COLO668 (cell line): ENCODE measurements at regions not wholly inside any gene's neighbourhood (a gene's known extent, or its start where the extent isn't known, plus 50 kb on each side); places are given as distances from the start of the nearest gene placed in this dataset.

ENCODE experiments used
- DNase-seq: peaks from one replicate; lab custom pipeline; 2025; ENCODE audit not compliant: unreplicated experiment; lab: John Stamatoyannopoulos, UW

GRCh38 chr3:55183201-55183600 lies 255.3 kb upstream of the LRTM1 start:
- DNase-seq, result no peak

DNA sequence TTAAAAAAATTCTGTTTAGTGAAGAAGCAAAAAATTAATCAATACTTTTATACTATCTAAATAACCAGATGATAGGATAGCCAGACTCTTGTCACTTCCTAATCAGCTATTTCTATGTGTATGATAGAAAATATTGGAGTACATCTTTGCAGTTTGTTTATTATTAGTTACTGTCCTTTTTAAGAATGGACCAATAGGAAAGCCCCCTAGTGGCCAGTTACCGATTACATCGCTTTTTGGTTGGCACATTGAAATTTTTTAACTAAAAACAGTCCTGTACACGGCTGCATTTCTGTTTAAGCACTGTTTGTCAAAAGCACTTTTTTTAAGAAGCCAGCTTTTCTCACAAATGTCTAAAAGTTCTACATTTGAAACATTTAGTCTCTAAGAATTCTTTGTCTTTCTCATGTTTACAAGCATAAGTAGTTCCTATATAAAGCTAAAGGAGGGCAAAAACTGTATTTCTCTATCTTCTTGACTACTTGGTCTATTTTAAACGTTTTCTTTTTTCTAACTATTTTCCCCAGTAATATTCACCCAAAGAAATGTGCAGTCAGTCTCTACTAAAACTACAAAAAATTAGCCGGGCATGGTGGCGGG lies 253.2 kb upstream of the LRTM1 start:
- DNase-seq, result peak; percentile 6

DNA sequence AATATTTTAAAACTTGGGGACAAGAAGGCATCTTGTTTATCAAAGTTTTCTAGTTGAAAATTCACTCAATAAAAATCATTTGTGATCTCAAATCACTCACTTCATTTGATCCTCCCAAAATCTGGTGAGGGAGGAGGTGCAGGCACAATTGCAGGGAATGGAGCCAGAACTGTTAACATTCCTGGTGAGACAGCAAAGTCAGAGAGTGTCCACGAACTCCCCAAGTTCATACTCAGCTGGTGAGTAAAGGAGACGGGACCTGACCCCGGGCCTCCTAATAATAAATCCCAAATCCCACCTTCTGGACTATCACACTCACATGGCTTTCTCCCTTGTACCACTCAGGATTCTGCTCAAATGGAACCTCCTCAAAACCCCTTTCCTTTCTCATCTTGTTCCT lies 252.3 kb upstream of the LRTM1 start:
- no peak for DNase-seq

- DNase-seq, result no peak
Measured at GRCh38 chr3:55178336-55178735, 250.5 kb upstream of the LRTM1 start.

DNA sequence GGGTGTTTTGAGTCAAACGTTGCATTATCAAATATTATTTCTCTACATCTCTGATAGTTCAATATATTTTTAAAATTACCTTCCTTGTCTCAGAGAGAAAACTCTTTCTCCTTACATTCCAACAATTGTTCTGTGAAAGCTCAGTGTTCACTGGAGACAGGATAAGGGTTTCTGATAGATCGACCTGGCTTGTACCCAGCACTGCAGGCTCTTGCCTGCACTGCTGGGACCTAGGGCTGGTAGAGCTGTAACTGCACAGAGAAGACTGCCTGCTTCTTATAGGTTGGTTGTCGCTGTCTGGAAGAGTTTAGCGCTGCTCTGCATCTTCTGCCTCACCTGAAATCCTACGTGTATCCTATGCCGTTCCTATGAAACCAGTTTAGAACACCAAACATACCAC lies 249.9 kb upstream of the LRTM1 start:
- DNase-seq, result no peak

GRCh38 chr3:55175423-55175822 lies 247.6 kb upstream of the LRTM1 start:
- no peak for DNase-seq

DNA sequence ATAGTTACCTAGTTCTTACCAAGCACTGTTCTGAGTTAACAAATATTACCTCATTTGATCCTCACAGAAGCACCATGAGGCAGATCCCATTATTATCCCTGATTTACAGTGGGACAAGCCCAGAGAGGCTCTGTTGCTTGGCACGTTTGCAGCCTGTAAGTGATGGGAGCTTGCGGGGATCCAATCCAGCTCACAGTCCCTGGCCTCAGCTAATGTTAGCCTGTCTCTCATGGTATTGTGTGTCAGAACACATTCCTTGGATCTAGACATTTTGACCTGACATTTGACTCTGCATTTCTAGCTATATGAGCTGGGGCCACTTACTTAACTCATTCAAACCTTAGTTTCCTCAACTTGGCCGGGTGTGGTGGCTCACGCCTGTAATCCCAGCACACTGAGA lies 246.9 kb upstream of the LRTM1 start:
- DNase-seq, result no peak

DNA sequence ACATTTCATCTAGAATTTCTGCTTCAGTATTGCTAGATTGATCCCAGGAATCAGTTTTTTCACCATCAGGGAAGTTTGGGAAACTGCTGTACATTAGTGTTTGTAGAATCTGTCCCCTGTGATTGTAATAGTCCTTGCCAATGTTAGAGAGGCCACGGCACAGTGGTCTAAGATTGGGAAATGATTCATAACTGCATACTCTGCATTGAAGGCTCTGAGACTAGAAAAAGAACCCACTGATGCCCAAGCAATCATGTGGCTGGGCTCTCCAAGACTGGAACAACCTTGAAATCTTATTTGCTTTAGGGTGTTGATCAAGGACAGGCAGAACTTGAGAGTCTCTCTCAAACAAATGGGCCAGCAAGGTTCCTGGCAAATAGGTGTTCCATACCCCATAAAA lies 245.6 kb upstream of the LRTM1 start:
- DNase-seq, result no peak

DNA sequence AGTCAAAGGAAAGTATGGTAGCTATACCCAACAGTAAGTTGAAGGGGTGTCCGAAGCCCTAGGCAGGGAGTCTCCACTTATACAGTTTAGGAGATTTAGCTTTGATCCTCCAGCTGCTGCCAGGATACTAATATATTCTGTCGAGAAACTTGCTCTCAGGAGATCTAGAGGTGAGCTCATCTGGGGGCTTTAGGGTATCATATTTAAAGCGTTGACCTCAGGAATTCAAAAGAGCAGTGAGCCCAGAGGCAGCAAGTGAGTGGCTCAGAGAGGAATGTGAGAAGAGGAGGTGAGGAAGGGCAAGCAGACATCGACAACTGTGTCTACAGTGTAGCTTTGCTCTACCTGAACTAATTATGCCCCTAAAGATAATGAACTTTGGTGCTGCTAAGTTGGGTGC lies 245.1 kb upstream of the LRTM1 start:
- DNase-seq, result no peak

GRCh38 chr3:55170444-55170843 lies 242.6 kb upstream of the LRTM1 start:
- no peak for DNase-seq

- DNase-seq, result no peak
Measured at GRCh38 chr3:55169608-55170072, 241.8 kb upstream of the LRTM1 start.

DNA sequence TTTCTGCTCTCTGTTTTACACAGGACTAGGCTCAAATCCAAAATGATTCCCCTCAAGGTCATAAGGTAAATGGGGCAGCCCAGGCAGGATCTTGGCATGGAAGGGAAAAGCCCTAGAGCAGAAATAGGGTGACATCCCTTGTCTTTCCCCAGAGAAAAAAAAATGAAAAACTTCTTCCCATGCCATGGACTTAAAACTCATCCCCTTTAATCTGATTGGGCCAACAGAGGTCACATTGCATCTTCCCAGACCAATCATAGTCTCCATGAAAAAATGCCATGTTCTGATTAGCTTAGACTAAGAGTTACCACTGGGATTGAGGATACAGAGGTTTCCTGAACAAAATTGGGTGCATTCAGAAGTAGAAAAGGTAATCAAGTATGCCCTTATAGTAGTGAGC lies 241.3 kb upstream of the LRTM1 start:
- no peak for DNase-seq

DNA sequence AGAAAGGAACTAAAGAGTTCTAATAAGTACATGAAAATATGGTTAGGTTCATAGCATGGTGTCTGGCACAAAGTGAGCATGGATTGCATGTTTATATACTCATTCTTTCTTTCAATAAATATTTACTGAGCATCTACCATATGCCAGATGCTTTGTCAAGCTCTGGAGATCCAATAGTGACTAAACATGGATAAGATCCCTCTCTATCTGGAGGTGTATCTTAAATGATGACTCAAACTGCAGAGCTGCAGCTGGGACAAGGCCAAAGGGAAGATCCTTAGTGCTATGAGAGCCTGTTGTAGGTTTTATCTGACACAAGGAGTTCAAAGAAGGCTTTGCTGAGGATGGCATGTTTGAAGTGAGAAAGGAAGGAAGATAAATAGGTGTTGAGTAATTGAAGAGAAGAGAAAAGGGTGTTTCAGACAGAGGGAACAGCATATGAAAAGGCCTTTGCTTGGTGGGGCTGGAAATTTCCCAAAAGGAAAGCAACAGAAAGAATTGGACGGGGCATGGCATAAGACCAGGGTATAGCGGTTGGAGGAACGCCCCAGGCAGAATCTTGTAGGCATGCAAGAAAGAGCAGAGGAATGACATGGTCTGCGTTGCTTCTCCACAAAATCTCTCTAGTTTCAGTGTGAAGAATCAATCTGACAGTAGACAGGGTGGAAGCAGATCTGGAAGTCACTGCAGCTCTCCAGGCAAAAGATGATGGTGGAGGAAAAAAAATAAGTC lies 239.9 kb upstream of the LRTM1 start:
- DNase-seq, result no peak

DNA sequence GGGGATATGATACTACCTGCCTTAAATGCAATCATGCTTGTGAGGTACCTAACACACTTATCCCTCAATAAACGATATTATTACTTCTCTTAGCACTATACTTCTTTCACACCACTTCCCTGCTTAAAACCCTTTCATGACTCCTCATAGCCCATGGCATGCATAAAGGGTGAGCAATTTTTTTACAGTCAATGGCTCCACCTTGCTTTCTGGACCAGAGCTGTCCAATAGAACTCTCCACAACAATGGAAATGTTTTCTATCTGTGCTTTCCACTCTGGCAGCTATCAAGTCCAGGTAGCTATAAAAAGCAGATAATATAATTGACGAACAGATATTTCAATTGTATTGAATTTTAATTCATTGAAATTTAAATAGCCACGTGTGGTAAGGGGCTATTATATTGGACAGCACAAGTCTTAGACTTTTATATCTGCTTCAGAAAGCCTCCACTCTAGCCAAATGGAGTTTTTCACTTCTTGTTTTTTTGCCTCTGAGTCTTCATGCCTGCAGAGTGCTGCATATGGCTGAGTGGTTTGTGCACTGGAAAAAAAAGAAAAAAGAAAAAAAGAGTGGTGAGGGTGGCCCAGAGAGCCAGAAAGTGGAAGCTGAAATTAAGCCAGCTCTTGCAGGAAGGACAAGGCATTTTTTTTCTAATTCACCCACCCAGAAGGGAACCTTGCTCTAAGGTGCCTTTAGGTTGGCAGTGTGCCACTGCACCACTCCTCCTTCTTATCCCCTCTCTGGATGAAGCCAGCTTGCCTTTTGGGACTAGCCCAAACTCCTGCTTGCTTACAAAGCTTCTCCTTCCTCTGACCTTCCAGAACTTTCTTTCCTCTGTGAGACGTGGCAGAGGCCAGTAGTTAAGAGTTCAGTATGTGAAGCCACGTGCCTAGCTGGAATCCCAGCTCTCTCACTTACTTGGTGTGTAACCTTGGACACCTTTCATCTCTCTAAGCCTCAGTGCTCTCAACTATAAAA lies 239.0 kb upstream of the LRTM1 start:
- DNase-seq, result no peak

DNA sequence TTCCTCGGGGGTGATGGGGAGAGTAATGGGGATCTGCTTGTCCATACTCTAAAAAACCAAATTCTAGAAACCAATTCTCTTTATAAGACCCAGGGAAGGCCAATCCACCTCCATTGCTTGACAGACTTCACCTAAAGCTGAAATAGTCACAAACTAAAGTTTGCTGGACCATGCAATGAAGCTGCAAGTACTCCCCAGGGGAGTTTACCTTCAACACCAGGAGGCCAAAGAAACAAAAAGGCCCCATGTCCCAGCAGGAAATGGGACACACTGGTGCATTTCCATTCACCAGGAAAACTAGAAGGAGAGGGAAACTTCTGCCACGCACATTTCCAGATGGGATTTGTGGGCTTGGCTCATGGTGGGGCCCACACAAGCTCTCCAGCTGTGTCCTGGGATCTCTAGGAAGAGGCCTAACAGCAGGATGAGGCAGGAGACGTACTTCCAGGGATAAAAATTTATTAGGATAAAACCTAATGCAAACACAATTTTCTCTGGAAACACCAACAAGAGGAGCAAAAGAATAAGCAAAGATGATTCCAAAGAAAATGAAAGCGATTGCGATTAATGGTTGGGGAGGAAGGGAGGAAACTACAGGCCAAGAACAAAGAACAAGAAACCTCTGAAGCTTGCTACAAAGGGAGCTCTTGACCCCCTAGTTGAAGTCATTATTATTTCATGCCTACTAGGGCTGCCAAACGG lies 238.0 kb upstream of the LRTM1 start:
- no peak for DNase-seq

DNA sequence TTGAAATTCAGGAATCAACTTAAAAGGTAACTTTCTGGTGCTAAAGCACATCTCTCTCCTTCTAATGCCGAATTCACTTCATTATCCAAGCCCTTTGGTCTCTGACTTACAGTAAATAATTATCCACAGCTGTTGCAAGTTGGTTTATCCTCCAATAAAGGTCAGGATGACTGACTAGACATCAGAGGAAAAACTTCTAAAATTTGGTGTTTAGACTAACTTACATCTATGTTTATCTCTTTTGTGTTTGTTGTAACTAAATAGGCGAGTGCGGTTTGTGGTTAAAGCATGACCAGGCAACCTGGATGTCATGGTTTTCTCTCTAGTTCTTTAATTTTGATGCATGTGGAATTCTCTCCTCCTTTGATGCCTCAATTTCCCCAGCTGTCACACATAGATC lies 237.4 kb upstream of the LRTM1 start:
- no peak for DNase-seq

- DNase-seq, result no peak
Measured at GRCh38 chr3:55164876-55165275, 237.0 kb upstream of the LRTM1 start.

DNA sequence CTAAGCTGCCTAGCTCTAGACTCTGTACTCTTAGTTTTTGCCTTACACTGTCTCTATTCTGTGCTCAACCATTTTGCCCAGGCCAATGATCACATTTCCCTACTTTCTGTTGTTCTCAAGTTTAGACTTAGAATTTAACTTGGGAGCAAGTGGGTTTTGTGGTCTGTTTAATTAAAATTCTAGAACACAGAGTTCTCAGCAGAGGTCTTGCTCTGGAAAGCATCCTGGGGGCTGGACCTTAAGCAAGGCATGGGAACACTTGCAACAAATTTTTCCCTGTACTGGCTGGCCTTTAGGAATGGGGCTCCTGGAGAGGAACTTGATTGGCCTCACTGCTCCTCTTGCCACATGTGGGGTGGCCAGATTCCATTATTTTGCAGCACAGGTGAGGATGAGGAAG lies 236.3 kb upstream of the LRTM1 start:
- no peak for DNase-seq

DNA sequence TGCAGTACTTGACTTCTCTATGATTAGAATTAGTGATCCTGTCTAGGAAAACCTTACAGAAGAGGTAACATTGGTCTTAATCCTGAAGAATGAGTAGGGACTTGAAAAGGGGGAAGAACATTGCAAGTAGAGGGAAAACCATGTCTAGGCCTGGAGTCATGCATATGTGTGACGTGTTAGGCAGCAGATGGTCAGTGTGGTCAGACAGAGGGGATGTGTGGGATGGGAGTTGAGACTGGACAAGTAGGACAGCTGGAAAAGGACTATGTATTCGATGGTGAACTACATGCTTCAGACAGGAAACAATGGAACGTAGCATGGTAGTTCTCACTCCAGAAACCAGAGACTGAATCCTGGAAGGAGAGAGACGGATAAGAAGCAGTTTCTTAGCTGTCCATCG lies 235.6 kb upstream of the LRTM1 start:
- DNase-seq, result no peak

DNA sequence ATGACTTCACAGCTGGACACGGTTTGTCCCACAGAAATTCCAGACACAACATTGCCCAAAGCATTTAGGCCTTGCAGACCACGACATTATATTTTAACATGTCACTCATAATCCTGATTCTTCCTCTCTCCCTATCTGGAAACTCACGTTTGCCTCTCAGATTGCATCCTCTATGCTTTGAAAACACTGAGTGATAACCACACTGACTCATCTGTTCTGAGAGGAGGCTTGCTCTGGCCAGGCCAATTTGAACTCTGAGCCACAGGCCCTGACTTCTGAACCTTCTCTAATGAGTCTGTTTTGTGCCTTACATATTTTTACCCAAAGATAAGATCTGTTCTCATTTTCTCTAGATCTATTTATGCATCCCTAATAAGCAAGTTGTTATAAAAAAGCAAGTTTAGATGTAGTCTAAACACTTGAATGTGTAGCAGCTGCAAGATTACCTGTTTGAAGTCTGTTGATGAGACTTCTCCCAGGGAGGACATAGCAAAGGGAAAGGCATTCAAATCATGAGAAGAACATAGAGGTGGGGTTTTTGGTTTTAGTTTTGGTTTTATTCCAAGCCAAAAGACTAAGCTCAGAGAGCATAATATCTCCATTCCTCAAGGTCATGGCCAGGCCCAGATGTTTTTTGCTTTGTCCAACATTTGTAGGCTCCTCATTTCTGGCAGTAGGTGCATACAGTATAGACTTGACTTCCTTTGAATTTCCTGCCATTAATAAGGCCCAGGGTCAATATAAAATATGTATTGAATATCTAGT lies 234.4 kb upstream of the LRTM1 start:
- DNase-seq, result no peak
